ENCODE measurements at regions not wholly inside any gene's neighbourhood (a gene's known extent, or its start where the extent isn't known, plus 50 kb on each side); places are given as distances from the start of the nearest gene placed in this dataset.

GRCh38 chr5:34535944-34536623, 120.0 kb upstream of the RAI14 start:
- no peak overlapping the region for H3K4me2 ChIP-seq (ENCODE audit: low read length)
- no peak overlapping the region for H2AFZ ChIP-seq (ENCODE audit: low read depth, low read length)
- H3K9ac ChIP-seq (ENCODE audit: low read length): no peak overlapping the region

GRCh38 chr5:34536699-34537098, 119.4 kb upstream of the RAI14 start:
- no peaks in the 10 kb centered on the region for H4K20me1 ChIP-seq (ENCODE audit: insufficient read depth)
- H3K9ac ChIP-seq (ENCODE audit: low read length): no peak overlapping the region
- H3K4me2 ChIP-seq (ENCODE audit: low read length): no peak overlapping the region
- H2AFZ ChIP-seq (ENCODE audit: low read depth, low read length): no peak overlapping the region
- no peak overlapping the region for H3K4me3 ChIP-seq (ENCODE audit: low read length)
- H3K79me2 ChIP-seq (replicated peaks; ENCODE audit: insufficient read depth, low read length): no peaks in the 10 kb centered on the region
- no peak overlapping the region for H3K27ac ChIP-seq (ENCODE audit: low read length)
- H3F3A ChIP-seq (ENCODE audit: insufficient read depth, low read length, poor library complexity, severe bottlenecking): no peaks in the 10 kb centered on the region
- TF ChIP-seq RAD21 (conservative IDR thresholded peaks at IDR 0.05): no peak
- no peak for TF ChIP-seq REST (IDR thresholded peaks at IDR 0.05; ENCODE audit: borderline replicate concordance)
- TF ChIP-seq, protein P1, sequence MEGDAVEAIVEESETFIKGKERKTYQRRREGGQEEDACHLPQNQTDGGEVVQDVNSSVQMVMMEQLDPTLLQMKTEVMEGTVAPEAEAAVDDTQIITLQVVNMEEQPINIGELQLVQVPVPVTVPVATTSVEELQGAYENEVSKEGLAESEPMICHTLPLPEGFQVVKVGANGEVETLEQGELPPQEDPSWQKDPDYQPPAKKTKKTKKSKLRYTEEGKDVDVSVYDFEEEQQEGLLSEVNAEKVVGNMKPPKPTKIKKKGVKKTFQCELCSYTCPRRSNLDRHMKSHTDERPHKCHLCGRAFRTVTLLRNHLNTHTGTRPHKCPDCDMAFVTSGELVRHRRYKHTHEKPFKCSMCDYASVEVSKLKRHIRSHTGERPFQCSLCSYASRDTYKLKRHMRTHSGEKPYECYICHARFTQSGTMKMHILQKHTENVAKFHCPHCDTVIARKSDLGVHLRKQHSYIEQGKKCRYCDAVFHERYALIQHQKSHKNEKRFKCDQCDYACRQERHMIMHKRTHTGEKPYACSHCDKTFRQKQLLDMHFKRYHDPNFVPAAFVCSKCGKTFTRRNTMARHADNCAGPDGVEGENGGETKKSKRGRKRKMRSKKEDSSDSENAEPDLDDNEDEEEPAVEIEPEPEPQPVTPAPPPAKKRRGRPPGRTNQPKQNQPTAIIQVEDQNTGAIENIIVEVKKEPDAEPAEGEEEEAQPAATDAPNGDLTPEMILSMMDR (IDR thresholded peaks at IDR 0.05; ENCODE audit: poor library complexity, severe bottlenecking): no peak
- no peak for TF ChIP-seq TAF1 (IDR thresholded peaks at IDR 0.05; ENCODE audit: low read depth)
- no peak for TF ChIP-seq MXI1 (conservative IDR thresholded peaks at IDR 0.05; ENCODE audit: poor library complexity, severe bottlenecking)
- no peaks in the 10 kb centered on the region for H3K9me3 ChIP-seq (ENCODE audit: low read length)
- H3K9me2 ChIP-seq (ENCODE audit: insufficient read depth, low read length): no peaks in the 10 kb centered on the region
- no peaks in the 10 kb centered on the region for H3K36me3 ChIP-seq (ENCODE audit: insufficient read depth, low read length)
- no peaks in the 10 kb centered on the region for H3K27me3 ChIP-seq (ENCODE audit: insufficient read depth, low read depth, low read length)

More at GRCh38 chr5:34535944-34536623, 120.0 kb upstream of the RAI14 start:
- Histone ChIP-seq H3K27me3 (ENCODE audit: insufficient read depth, low read depth, low read length) (no peaks in the 10 kb centered on the region), H3K4me3 (ENCODE audit: low read length) (no peak overlapping the region), H3K27ac (ENCODE audit: low read length) (no peak overlapping the region), H3F3A (ENCODE audit: insufficient read depth, low read length, poor library complexity, severe bottlenecking) (no peaks in the 10 kb centered on the region), H3K36me3 (ENCODE audit: insufficient read depth, low read length) (no peaks in the 10 kb centered on the region), H3K79me2 (replicated peaks; ENCODE audit: insufficient read depth, low read length) (no peaks in the 10 kb centered on the region), H3K9me2 (ENCODE audit: insufficient read depth, low read length) (no peaks in the 10 kb centered on the region), H4K20me1 (ENCODE audit: insufficient read depth) (no peaks in the 10 kb centered on the region), H3K9me3 (ENCODE audit: low read length) (no peaks in the 10 kb centered on the region)
- TF ChIP-seq TAF1 (IDR thresholded peaks at IDR 0.05; ENCODE audit: low read depth) (no peak), REST (IDR thresholded peaks at IDR 0.05; ENCODE audit: borderline replicate concordance) (no peak), EP300 (conservative IDR thresholded peaks at IDR 0.05; ENCODE audit: poor library complexity, severe bottlenecking) (no peak), EZH2 (IDR thresholded peaks at IDR 0.05; ENCODE audit: borderline replicate concordance, insufficient read depth, low read length, poor library complexity, severe bottlenecking) (no peak), SMC3 (conservative IDR thresholded peaks at IDR 0.05; ENCODE audit: poor library complexity) (no peak), MXI1 (conservative IDR thresholded peaks at IDR 0.05; ENCODE audit: poor library complexity, severe bottlenecking) (no peak), POLR2AphosphoS5 (IDR thresholded peaks at IDR 0.05) (no peak), RAD21 (conservative IDR thresholded peaks at IDR 0.05) (no peak)
- TF ChIP-seq, protein P1 (IDR thresholded peaks at IDR 0.05; ENCODE audit: poor library complexity, severe bottlenecking): no peak

All from neural cell (in vitro differentiated cells).